Epithelial cell of esophagus (primary cell): ENCODE measurements at regions not wholly inside any gene's neighbourhood (a gene's known extent, or its start where the extent isn't known, plus 50 kb on each side); places are given as distances from the start of the nearest gene placed in this dataset.

Experiments used
- DNase-seq: peaks from one replicate; pipeline ENCODE4 v3.0.0; 2010; ENCODE audit warnings: low read depth
- H3K4me3 ChIP-seq: 2 replicates; pipeline ENCODE4 v1.5.1; 2011; ENCODE audit warnings: mild to moderate bottlenecking, low read length, control low read depth
- CTCF ChIP-seq: IDR thresholded peaks from 2 replicates; pipeline ENCODE4 v1.5.1; 2011; ENCODE audit warnings: low read depth, mild to moderate bottlenecking, low read length, control low read depth, inconsistent platforms; ENCODE audit not compliant: insufficient read depth; ENCODE audit errors: missing control alignments

- TF ChIP-seq CTCF = no peak
- no peak overlapping the region for H3K4me3 ChIP-seq
- no peak for DNase-seq
Observed at GRCh38 chr10:31173752-31174151, 142.1 kb upstream of the ZNF438 start.

- H3K4me3 ChIP-seq = no peak overlapping the region
- DNase-seq = no peak
- TF ChIP-seq CTCF = no peak
Observed at GRCh38 chr10:31179091-31179680, 139.8 kb upstream of the ZEB1 start.

GRCh38 chr10:31186225-31187000, 132.6 kb upstream of the ZEB1 start:
- no peak overlapping the region for H3K4me3 ChIP-seq
- TF ChIP-seq CTCF = no peak
- DNase-seq = no peak

- no peak overlapping the region for H3K4me3 ChIP-seq
- TF ChIP-seq CTCF = no peak
- no peak for DNase-seq
Observed at GRCh38 chr10:31187182-31187581, 131.8 kb upstream of the ZEB1 start.

GRCh38 chr10:31187607-31188210, 131.3 kb upstream of the ZEB1 start:
- no peak for DNase-seq
- TF ChIP-seq CTCF = no peak
- no peak overlapping the region for H3K4me3 ChIP-seq

GRCh38 chr10:31188792-31189406, 130.1 kb upstream of the ZEB1 start:
- no peak for TF ChIP-seq CTCF
- no peak overlapping the region for H3K4me3 ChIP-seq
- DNase-seq = no peak
